Mammary epithelial cell (primary cell): ENCODE measurements at regions not wholly inside any gene's neighbourhood (a gene's known extent, or its start where the extent isn't known, plus 50 kb on each side); places are given as distances from the start of the nearest gene placed in this dataset.
"Not testable (repeated sequence)": the region's sequence is repeated elsewhere in the genome, so short reads cannot be mapped to it uniquely, and the experiment has no call there.

Experiments
- CTCF ChIP-seq, 2 donors: IDR thresholded peaks in 1 of 2; conservative IDR thresholded peaks in 1 of 2; 2 replicates each; pipeline ENCODE4 v1.5.1; 2011 to 2012; ENCODE audit warnings: inconsistent platforms in 2 of 2, low read length in 2 of 2, mild to moderate bottlenecking in 2 of 2, control low read depth in 1 of 2, low read depth in 1 of 2; ENCODE audit not compliant: insufficient read depth in 1 of 2; ENCODE audit errors: extremely low read depth in 1 of 2
- EZH2 ChIP-seq: IDR thresholded peaks from 2 replicates; pipeline ENCODE4 v1.6.1; 2012; ENCODE audit warnings: low read length, inconsistent platforms, borderline replicate concordance

- not testable (repeated sequence) for TF ChIP-seq CTCF (conservative IDR thresholded peaks at IDR 0.05 in 1 of 2, IDR thresholded peaks at IDR 0.05 in 1 of 2; ENCODE audit: extremely low read depth in 1 of 2, insufficient read depth in 1 of 2, low read depth in 1 of 2, low read length in 2 of 2); EZH2
Measured at GRCh38 chr22:12603833-12604232, 2924.2 kb upstream of the OR11H1 start.
